Calu3 (cell line): ENCODE measurements at regions not wholly inside any gene's neighbourhood (a gene's known extent, or its start where the extent isn't known, plus 50 kb on each side); places are given as distances from the start of the nearest gene placed in this dataset.

Source experiments
- BruUV-seq: library from RNA; stranded (reverse); fragments of 400-500 nt; replicated peaks from 2 replicates; lab custom pipeline; 2021; lab: Mats Ljungman, UMichigan
- CTCF ChIA-PET: fragments of 300-600 bp; sonication (Branson Sonifier 250); formaldehyde crosslinking; loops from one replicate; lab custom pipeline; 2022; ENCODE audit warnings: antibody characterized with exemption; lab: Charles Lee
- DNase-seq: peaks from one replicate; pipeline ENCODE4 v3.0.0; 2022
- H3K27ac Mint-ChIP-seq: one replicate; pipeline ENCODE4 v1.8.0; 2022; ENCODE audit warnings: mixed read lengths; ENCODE audit not compliant: unreplicated experiment
- H3K27me3 Mint-ChIP-seq: one replicate; pipeline ENCODE4 v1.8.0; 2022; ENCODE audit warnings: mixed read lengths; ENCODE audit not compliant: unreplicated experiment
- H3K36me3 Mint-ChIP-seq: one replicate; pipeline ENCODE4 v1.8.0; 2022; ENCODE audit warnings: mild to moderate bottlenecking, moderate library complexity, mixed read lengths; ENCODE audit not compliant: insufficient read depth, unreplicated experiment
- H3K4me1 Mint-ChIP-seq: one replicate; pipeline ENCODE4 v1.8.0; 2022; ENCODE audit warnings: mild to moderate bottlenecking, low read depth, mixed read lengths; ENCODE audit not compliant: unreplicated experiment
- H3K4me3 Mint-ChIP-seq: one replicate; pipeline ENCODE4 v1.8.0; 2022; ENCODE audit warnings: mild to moderate bottlenecking, low read depth, moderate library complexity, mixed read lengths; ENCODE audit not compliant: unreplicated experiment
- H3K9me3 Mint-ChIP-seq: one replicate; pipeline ENCODE4 v1.8.0; 2022; ENCODE audit warnings: low read depth, mixed read lengths; ENCODE audit not compliant: unreplicated experiment
- intact Hi-C: fragments of 100-400 bp; cut with micrococcal nuclease; formaldehyde crosslinking; loops from one replicate; pipeline ENCODE4 v1.10.0; 2022; ENCODE audit not compliant: unreplicated experiment
- TF ChIP-seq, protein P1 (sequence below): fragments of 200-600 bp; IDR thresholded peaks from one replicate; pipeline ENCODE4 v1.8.0; 2022; ENCODE audit warnings: antibody characterized with exemption; ENCODE audit not compliant: unreplicated experiment

DNA sequence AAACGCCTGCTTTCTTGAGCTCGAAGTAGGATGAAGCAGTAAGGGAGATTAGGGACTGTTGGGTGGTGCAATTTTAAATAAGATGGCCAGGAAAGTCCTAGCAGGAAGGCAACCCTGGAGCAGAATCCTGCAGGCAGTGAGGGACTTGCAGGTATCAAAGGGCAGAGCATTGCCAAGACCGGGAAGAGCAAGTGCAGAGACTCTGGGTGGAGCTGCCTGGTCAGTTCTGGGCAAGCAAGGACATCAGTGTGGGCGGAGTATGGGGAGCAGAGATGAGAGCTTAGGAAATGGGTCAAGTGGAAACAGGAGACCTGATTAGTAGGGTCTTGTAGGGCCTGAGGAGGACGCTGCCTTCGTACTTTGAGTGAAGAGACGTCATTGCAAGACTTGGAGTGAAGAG, 64.4 kb upstream of the NCK2 start:
- TF ChIP-seq, protein P1, sequence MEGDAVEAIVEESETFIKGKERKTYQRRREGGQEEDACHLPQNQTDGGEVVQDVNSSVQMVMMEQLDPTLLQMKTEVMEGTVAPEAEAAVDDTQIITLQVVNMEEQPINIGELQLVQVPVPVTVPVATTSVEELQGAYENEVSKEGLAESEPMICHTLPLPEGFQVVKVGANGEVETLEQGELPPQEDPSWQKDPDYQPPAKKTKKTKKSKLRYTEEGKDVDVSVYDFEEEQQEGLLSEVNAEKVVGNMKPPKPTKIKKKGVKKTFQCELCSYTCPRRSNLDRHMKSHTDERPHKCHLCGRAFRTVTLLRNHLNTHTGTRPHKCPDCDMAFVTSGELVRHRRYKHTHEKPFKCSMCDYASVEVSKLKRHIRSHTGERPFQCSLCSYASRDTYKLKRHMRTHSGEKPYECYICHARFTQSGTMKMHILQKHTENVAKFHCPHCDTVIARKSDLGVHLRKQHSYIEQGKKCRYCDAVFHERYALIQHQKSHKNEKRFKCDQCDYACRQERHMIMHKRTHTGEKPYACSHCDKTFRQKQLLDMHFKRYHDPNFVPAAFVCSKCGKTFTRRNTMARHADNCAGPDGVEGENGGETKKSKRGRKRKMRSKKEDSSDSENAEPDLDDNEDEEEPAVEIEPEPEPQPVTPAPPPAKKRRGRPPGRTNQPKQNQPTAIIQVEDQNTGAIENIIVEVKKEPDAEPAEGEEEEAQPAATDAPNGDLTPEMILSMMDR: no peak
- no peak overlapping the region for H3K27ac Mint-ChIP-seq
- no peaks in the 10 kb centered on the region for H3K36me3 Mint-ChIP-seq
- H3K9me3 Mint-ChIP-seq: no peaks in the 10 kb centered on the region
- intact Hi-C loops: no loop called here
- CTCF ChIA-PET: no interaction called here
- BruUV-seq: no TSS peak
- no peak for DNase-seq
- no peak overlapping the region for H3K4me3 Mint-ChIP-seq
- H3K4me1 Mint-ChIP-seq: no peaks in the 10 kb centered on the region
- peaks cover 71% of the 10 kb centered on the region for H3K27me3 Mint-ChIP-seq

DNA sequence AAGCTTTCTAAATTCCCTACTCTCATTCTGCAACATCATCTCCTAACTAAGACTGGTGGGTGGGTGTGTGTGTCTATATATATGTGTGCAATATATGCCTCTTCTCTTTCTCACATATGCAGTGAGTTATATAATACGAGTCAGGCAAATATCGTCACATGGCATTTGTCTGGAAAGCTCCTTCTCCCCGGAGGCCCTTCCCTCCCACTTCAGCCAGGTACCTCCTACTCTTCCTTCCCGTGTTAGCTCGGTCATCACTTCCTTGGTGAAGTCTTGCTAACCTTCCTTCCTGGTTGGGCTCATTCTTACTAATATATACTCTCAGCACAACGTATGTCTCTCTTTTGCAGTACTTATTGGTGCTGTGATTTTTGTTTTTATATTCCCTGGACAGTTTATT, 66.4 kb upstream of the NCK2 start:
- Mint-ChIP-seq H3K4me3 (no peak overlapping the region), H3K4me1 (no peaks in the 10 kb centered on the region), H3K9me3 (no peaks in the 10 kb centered on the region), H3K27me3 (peaks cover 72% of the 10 kb centered on the region), H3K27ac (no peak overlapping the region), H3K36me3 (no peaks in the 10 kb centered on the region)
- DNase-seq: no peak
- intact Hi-C loops: no loop called here
- TF ChIP-seq, protein P1: no peak
- CTCF ChIA-PET: no interaction called here
- BruUV-seq: no TSS peak

DNA sequence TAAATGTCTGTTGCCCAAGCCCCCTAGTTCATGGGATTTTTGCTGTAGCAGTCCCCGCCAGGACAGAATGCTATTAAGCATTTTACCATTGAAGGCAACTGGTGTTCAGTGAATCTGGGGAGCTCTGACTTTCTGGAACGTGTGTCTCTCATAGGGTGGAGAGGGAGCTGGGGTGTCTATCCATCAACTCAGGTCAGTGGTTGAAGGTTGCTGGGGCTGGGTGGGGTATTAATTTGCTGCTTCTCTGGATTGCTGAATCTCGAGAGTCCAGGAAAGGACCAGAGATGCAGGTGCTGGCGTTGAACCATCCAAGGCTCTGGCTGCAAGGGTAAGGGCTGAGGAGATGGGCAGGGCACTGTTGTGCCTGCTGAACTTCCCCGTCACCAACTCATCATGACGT, 66.8 kb upstream of the NCK2 start:
- no peaks in the 10 kb centered on the region for H3K36me3 Mint-ChIP-seq
- TF ChIP-seq, protein P1: no peak
- CTCF ChIA-PET: no interaction called here
- H3K27ac Mint-ChIP-seq: no peak overlapping the region
- peaks cover 72% of the 10 kb centered on the region for H3K27me3 Mint-ChIP-seq
- no TSS peak for BruUV-seq
- DNase-seq: no peak
- no peaks in the 10 kb centered on the region for H3K9me3 Mint-ChIP-seq
- intact Hi-C loops: no loop called here
- no peaks in the 10 kb centered on the region for H3K4me1 Mint-ChIP-seq
- H3K4me3 Mint-ChIP-seq: no peak overlapping the region

DNA sequence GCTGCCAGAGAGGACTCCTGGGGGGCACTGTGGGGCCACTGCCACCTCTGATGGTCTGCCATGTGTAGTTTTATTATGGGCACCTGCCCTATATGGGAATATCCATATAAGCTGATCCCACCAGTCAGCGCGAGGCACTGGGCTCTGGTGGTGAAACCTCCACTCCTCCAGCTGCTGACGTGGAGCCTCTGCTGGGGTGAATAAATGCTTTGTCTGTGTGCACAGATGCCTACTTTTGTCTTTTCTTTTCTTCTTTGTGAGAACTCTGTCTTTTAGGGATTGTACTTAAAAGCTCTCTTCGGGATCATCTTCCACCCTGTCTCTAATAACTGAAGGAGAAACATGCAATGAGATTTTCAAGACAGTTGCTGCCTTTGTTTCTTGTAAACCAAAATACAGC, 68.9 kb upstream of the NCK2 start:
- Mint-ChIP-seq H3K36me3 (no peaks in the 10 kb centered on the region), H3K27me3 (peaks cover 56% of the 10 kb centered on the region), H3K9me3 (no peaks in the 10 kb centered on the region), H3K4me1 (no peaks in the 10 kb centered on the region), H3K4me3 (no peak overlapping the region), H3K27ac (no peak overlapping the region)
- intact Hi-C loops: no loop called here
- TF ChIP-seq, protein P1: no peak
- BruUV-seq: no TSS peak
- DNase-seq: no peak
- CTCF ChIA-PET: no interaction called here
